ENCODE measurements at regions not wholly inside any gene's neighbourhood (a gene's known extent, or its start where the extent isn't known, plus 50 kb on each side); places are given as distances from the start of the nearest gene placed in this dataset.

GRCh38 chr11:116415095-116415494, 357.7 kb downstream of the BUD13 start:
- TF ChIP-seq, protein P1, sequence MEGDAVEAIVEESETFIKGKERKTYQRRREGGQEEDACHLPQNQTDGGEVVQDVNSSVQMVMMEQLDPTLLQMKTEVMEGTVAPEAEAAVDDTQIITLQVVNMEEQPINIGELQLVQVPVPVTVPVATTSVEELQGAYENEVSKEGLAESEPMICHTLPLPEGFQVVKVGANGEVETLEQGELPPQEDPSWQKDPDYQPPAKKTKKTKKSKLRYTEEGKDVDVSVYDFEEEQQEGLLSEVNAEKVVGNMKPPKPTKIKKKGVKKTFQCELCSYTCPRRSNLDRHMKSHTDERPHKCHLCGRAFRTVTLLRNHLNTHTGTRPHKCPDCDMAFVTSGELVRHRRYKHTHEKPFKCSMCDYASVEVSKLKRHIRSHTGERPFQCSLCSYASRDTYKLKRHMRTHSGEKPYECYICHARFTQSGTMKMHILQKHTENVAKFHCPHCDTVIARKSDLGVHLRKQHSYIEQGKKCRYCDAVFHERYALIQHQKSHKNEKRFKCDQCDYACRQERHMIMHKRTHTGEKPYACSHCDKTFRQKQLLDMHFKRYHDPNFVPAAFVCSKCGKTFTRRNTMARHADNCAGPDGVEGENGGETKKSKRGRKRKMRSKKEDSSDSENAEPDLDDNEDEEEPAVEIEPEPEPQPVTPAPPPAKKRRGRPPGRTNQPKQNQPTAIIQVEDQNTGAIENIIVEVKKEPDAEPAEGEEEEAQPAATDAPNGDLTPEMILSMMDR (IDR thresholded peaks at IDR 0.05), result no peak
- TF ChIP-seq POLR2A (IDR thresholded peaks at IDR 0.05), result no peak

All from esophagus squamous epithelium (tissue), 4 donors.